ENCODE measurements at regions not wholly inside any gene's neighbourhood (a gene's known extent, or its start where the extent isn't known, plus 50 kb on each side); places are given as distances from the start of the nearest gene placed in this dataset.

- Histone ChIP-seq H3K9me3 (ENCODE audit: control insufficient read depth in 2 of 2, insufficient read depth in 1 of 2, low read depth in 1 of 2, low read length in 1 of 2) (no peaks in the 10 kb centered on the region), H3K4me3 (ENCODE audit: low read depth in 1 of 2, low read length in 2 of 2) (no peak overlapping the region), H3K36me3 (ENCODE audit: control insufficient read depth in 2 of 2, insufficient read depth in 2 of 2, low read length in 1 of 2) (no peaks in the 10 kb centered on the region), H3K4me1 (ENCODE audit: control insufficient read depth in 2 of 2, insufficient read depth in 2 of 2, low read length in 1 of 2) (no peaks in the 10 kb centered on the region), H3K27ac (ENCODE audit: low read depth in 2 of 2, low read length in 1 of 2) (no peak overlapping the region), H3K27me3 (ENCODE audit: control insufficient read depth in 1 of 2, insufficient read depth in 2 of 2, low read length in 2 of 2) (no peaks in the 10 kb centered on the region)
- 75 to 76% methylated on average over 2 of the region's 2 CpGs for WGBS, 2 donors
These were observed 1371.6 kb upstream of the CELF2 start for GRCh38 chr10:9645928-9646600.

GRCh38 chr10:9654261-9654660, 1363.4 kb upstream of the CELF2 start:
- no peak overlapping the region for H3K4me3 ChIP-seq (ENCODE audit: low read depth in 1 of 2, low read length in 2 of 2)
- no peaks in the 10 kb centered on the region for H3K27me3 ChIP-seq (ENCODE audit: control insufficient read depth in 1 of 2, insufficient read depth in 2 of 2, low read length in 2 of 2)
- H3K27ac ChIP-seq (ENCODE audit: low read depth in 2 of 2, low read length in 1 of 2), result no peak overlapping the region
- WGBS, 2 donors, result 67 to 74% methylated on average over 3 of the region's 3 CpGs
- H3K36me3 ChIP-seq (ENCODE audit: control insufficient read depth in 2 of 2, insufficient read depth in 2 of 2, low read length in 1 of 2), result no peaks in the 10 kb centered on the region
- no peaks in the 10 kb centered on the region for H3K4me1 ChIP-seq (ENCODE audit: control insufficient read depth in 2 of 2, insufficient read depth in 2 of 2, low read length in 1 of 2)
- H3K9me3 ChIP-seq (ENCODE audit: control insufficient read depth in 2 of 2, insufficient read depth in 1 of 2, low read depth in 1 of 2, low read length in 1 of 2), result no peaks in the 10 kb centered on the region

GRCh38 chr10:9656386-9656785, 1361.3 kb upstream of the CELF2 start:
- Histone ChIP-seq H3K4me1 (ENCODE audit: control insufficient read depth in 2 of 2, insufficient read depth in 2 of 2, low read length in 1 of 2) (no peaks in the 10 kb centered on the region), H3K4me3 (ENCODE audit: low read depth in 1 of 2, low read length in 2 of 2) (no peak overlapping the region), H3K27me3 (ENCODE audit: control insufficient read depth in 1 of 2, insufficient read depth in 2 of 2, low read length in 2 of 2) (no peaks in the 10 kb centered on the region), H3K27ac (ENCODE audit: low read depth in 2 of 2, low read length in 1 of 2) (no peak overlapping the region), H3K36me3 (ENCODE audit: control insufficient read depth in 2 of 2, insufficient read depth in 2 of 2, low read length in 1 of 2) (no peaks in the 10 kb centered on the region), H3K9me3 (ENCODE audit: control insufficient read depth in 2 of 2, insufficient read depth in 1 of 2, low read depth in 1 of 2, low read length in 1 of 2) (no peaks in the 10 kb centered on the region)

GRCh38 chr10:9656996-9657395, 1360.7 kb upstream of the CELF2 start:
- no peaks in the 10 kb centered on the region for H3K4me1 ChIP-seq (ENCODE audit: control insufficient read depth in 2 of 2, insufficient read depth in 2 of 2, low read length in 1 of 2)
- 41 to 54% methylated on average over 1 of the region's 1 CpG for WGBS, 2 donors
- H3K27ac ChIP-seq (ENCODE audit: low read depth in 2 of 2, low read length in 1 of 2), result no peak overlapping the region
- no peaks in the 10 kb centered on the region for H3K36me3 ChIP-seq (ENCODE audit: control insufficient read depth in 2 of 2, insufficient read depth in 2 of 2, low read length in 1 of 2)
- H3K27me3 ChIP-seq (ENCODE audit: control insufficient read depth in 1 of 2, insufficient read depth in 2 of 2, low read length in 2 of 2), result no peaks in the 10 kb centered on the region
- H3K9me3 ChIP-seq (ENCODE audit: control insufficient read depth in 2 of 2, insufficient read depth in 1 of 2, low read depth in 1 of 2, low read length in 1 of 2), result no peaks in the 10 kb centered on the region
- H3K4me3 ChIP-seq (ENCODE audit: low read depth in 1 of 2, low read length in 2 of 2), result no peak overlapping the region

GRCh38 chr10:9657530-9657929, 1360.1 kb upstream of the CELF2 start:
- Histone ChIP-seq H3K27me3 (ENCODE audit: control insufficient read depth in 1 of 2, insufficient read depth in 2 of 2, low read length in 2 of 2) (no peaks in the 10 kb centered on the region), H3K36me3 (ENCODE audit: control insufficient read depth in 2 of 2, insufficient read depth in 2 of 2, low read length in 1 of 2) (no peaks in the 10 kb centered on the region), H3K4me1 (ENCODE audit: control insufficient read depth in 2 of 2, insufficient read depth in 2 of 2, low read length in 1 of 2) (no peaks in the 10 kb centered on the region), H3K9me3 (ENCODE audit: control insufficient read depth in 2 of 2, insufficient read depth in 1 of 2, low read depth in 1 of 2, low read length in 1 of 2) (no peaks in the 10 kb centered on the region), H3K4me3 (ENCODE audit: low read depth in 1 of 2, low read length in 2 of 2) (no peak overlapping the region), H3K27ac (ENCODE audit: low read depth in 2 of 2, low read length in 1 of 2) (no peak overlapping the region)
- WGBS, 2 donors, result 51 to 60% methylated on average over 2 of the region's 2 CpGs

- Histone ChIP-seq H3K4me3 (ENCODE audit: low read depth in 1 of 2, low read length in 2 of 2) (no peak overlapping the region), H3K36me3 (ENCODE audit: control insufficient read depth in 2 of 2, insufficient read depth in 2 of 2, low read length in 1 of 2) (no peaks in the 10 kb centered on the region), H3K27ac (ENCODE audit: low read depth in 2 of 2, low read length in 1 of 2) (no peak overlapping the region), H3K9me3 (ENCODE audit: control insufficient read depth in 2 of 2, insufficient read depth in 1 of 2, low read depth in 1 of 2, low read length in 1 of 2) (no peaks in the 10 kb centered on the region), H3K27me3 (ENCODE audit: control insufficient read depth in 1 of 2, insufficient read depth in 2 of 2, low read length in 2 of 2) (no peaks in the 10 kb centered on the region), H3K4me1 (ENCODE audit: control insufficient read depth in 2 of 2, insufficient read depth in 2 of 2, low read length in 1 of 2) (no peaks in the 10 kb centered on the region)
- WGBS, 2 donors, result 79 to 87% methylated on average over 3 of the region's 3 CpGs
These were observed 1349.3 kb upstream of the CELF2 start for GRCh38 chr10:9668411-9668810.

GRCh38 chr10:9670911-9671310, 1346.8 kb upstream of the CELF2 start:
- no peaks in the 10 kb centered on the region for H3K27me3 ChIP-seq (ENCODE audit: control insufficient read depth in 1 of 2, insufficient read depth in 2 of 2, low read length in 2 of 2)
- no peak overlapping the region for H3K27ac ChIP-seq (ENCODE audit: low read depth in 2 of 2, low read length in 1 of 2)
- H3K4me1 ChIP-seq (ENCODE audit: control insufficient read depth in 2 of 2, insufficient read depth in 2 of 2, low read length in 1 of 2), result no peaks in the 10 kb centered on the region
- H3K4me3 ChIP-seq (ENCODE audit: low read depth in 1 of 2, low read length in 2 of 2), result no peak overlapping the region
- no peaks in the 10 kb centered on the region for H3K9me3 ChIP-seq (ENCODE audit: control insufficient read depth in 2 of 2, insufficient read depth in 1 of 2, low read depth in 1 of 2, low read length in 1 of 2)
- WGBS, 2 donors, result 77 to 86% methylated on average over 3 of the region's 3 CpGs
- no peaks in the 10 kb centered on the region for H3K36me3 ChIP-seq (ENCODE audit: control insufficient read depth in 2 of 2, insufficient read depth in 2 of 2, low read length in 1 of 2)

GRCh38 chr10:9681655-9682054, 1336.0 kb upstream of the CELF2 start:
- 85 to 98% methylated on average over 2 of the region's 2 CpGs for WGBS, 2 donors
- Histone ChIP-seq H3K9me3 (ENCODE audit: control insufficient read depth in 2 of 2, insufficient read depth in 1 of 2, low read depth in 1 of 2, low read length in 1 of 2) (no peaks in the 10 kb centered on the region), H3K4me1 (ENCODE audit: control insufficient read depth in 2 of 2, insufficient read depth in 2 of 2, low read length in 1 of 2) (no peaks in the 10 kb centered on the region)

GRCh38 chr10:9682802-9683201, 1334.9 kb upstream of the CELF2 start:
- 24% methylated on average over 1 of the region's 1 CpG for WGBS, 2 donors
- H3K27me3 ChIP-seq (ENCODE audit: control insufficient read depth in 1 of 2, insufficient read depth in 2 of 2, low read length in 2 of 2), result no peaks in the 10 kb centered on the region
- H3K9me3 ChIP-seq (ENCODE audit: control insufficient read depth in 2 of 2, insufficient read depth in 1 of 2, low read depth in 1 of 2, low read length in 1 of 2), result no peaks in the 10 kb centered on the region
- no peaks in the 10 kb centered on the region for H3K36me3 ChIP-seq (ENCODE audit: control insufficient read depth in 2 of 2, insufficient read depth in 2 of 2, low read length in 1 of 2)
- no peaks in the 10 kb centered on the region for H3K4me1 ChIP-seq (ENCODE audit: control insufficient read depth in 2 of 2, insufficient read depth in 2 of 2, low read length in 1 of 2)
- no peak overlapping the region for H3K4me3 ChIP-seq (ENCODE audit: low read depth in 1 of 2, low read length in 2 of 2)
- no peak overlapping the region for H3K27ac ChIP-seq (ENCODE audit: low read depth in 2 of 2, low read length in 1 of 2)

More at GRCh38 chr10:9681655-9682054, 1336.0 kb upstream of the CELF2 start:
- Histone ChIP-seq H3K27ac (ENCODE audit: low read depth in 2 of 2, low read length in 1 of 2) (no peak overlapping the region), H3K36me3 (ENCODE audit: control insufficient read depth in 2 of 2, insufficient read depth in 2 of 2, low read length in 1 of 2) (no peaks in the 10 kb centered on the region), H3K4me3 (ENCODE audit: low read depth in 1 of 2, low read length in 2 of 2) (no peak overlapping the region), H3K27me3 (ENCODE audit: control insufficient read depth in 1 of 2, insufficient read depth in 2 of 2, low read length in 2 of 2) (no peaks in the 10 kb centered on the region)

GRCh38 chr10:9684186-9684585, 1333.5 kb upstream of the CELF2 start:
- Histone ChIP-seq H3K9me3 (ENCODE audit: control insufficient read depth in 2 of 2, insufficient read depth in 1 of 2, low read depth in 1 of 2, low read length in 1 of 2) (no peaks in the 10 kb centered on the region), H3K27me3 (ENCODE audit: control insufficient read depth in 1 of 2, insufficient read depth in 2 of 2, low read length in 2 of 2) (no peaks in the 10 kb centered on the region), H3K36me3 (ENCODE audit: control insufficient read depth in 2 of 2, insufficient read depth in 2 of 2, low read length in 1 of 2) (no peaks in the 10 kb centered on the region), H3K4me3 (ENCODE audit: low read depth in 1 of 2, low read length in 2 of 2) (no peak overlapping the region), H3K27ac (ENCODE audit: low read depth in 2 of 2, low read length in 1 of 2) (no peak overlapping the region), H3K4me1 (ENCODE audit: control insufficient read depth in 2 of 2, insufficient read depth in 2 of 2, low read length in 1 of 2) (no peaks in the 10 kb centered on the region)
- WGBS, 2 donors, result 92 to 95% methylated on average over 1 of the region's 1 CpG

All from esophagus (tissue), 2 donors.